ENCODE measurements at regions not wholly inside any gene's neighbourhood (a gene's known extent, or its start where the extent isn't known, plus 50 kb on each side); places are given as distances from the start of the nearest gene placed in this dataset.

DNA sequence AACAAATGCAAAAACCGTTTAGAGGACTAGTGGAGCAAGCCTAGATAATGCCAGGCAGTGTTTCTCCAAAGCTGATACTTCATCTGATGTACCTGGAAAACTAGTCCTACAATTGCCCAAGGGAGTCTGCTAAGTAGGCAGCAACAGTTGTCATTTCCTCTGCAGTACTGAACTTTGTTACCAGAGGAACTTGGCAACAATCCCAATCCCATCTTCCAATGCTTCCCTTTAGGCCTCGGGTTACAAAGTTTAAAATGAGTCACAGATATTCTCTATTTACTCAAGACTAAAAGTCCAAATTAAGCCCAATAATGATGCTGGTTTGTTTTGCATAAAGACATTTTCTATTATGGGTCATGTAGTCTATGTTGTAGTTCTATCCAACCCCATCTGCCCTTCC, 120.0 kb upstream of the GLRA2 start:
- no peak for TF ChIP-seq POLR2A (IDR thresholded peaks at IDR 0.05; ENCODE audit: low read depth)
- no peak for TF ChIP-seq EP300 (IDR thresholded peaks at IDR 0.05)
- TF ChIP-seq, protein P1, sequence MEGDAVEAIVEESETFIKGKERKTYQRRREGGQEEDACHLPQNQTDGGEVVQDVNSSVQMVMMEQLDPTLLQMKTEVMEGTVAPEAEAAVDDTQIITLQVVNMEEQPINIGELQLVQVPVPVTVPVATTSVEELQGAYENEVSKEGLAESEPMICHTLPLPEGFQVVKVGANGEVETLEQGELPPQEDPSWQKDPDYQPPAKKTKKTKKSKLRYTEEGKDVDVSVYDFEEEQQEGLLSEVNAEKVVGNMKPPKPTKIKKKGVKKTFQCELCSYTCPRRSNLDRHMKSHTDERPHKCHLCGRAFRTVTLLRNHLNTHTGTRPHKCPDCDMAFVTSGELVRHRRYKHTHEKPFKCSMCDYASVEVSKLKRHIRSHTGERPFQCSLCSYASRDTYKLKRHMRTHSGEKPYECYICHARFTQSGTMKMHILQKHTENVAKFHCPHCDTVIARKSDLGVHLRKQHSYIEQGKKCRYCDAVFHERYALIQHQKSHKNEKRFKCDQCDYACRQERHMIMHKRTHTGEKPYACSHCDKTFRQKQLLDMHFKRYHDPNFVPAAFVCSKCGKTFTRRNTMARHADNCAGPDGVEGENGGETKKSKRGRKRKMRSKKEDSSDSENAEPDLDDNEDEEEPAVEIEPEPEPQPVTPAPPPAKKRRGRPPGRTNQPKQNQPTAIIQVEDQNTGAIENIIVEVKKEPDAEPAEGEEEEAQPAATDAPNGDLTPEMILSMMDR (IDR thresholded peaks at IDR 0.05), result no peak

All from esophagus muscularis mucosa (tissue), 4 donors.